Fibroblast of mammary gland (primary cell): ENCODE measurements at regions not wholly inside any gene's neighbourhood (a gene's known extent, or its start where the extent isn't known, plus 50 kb on each side); places are given as distances from the start of the nearest gene placed in this dataset.
"Not testable (repeated sequence)": the region's sequence is repeated elsewhere in the genome, so short reads cannot be mapped to it uniquely, and the experiment has no call there.

Source experiments
- DNase-seq: peaks from one replicate; pipeline ENCODE4 v3.0.0-alpha.2; 2010; ENCODE audit warnings: low read depth
- H3K4me3 ChIP-seq: 2 replicates; pipeline ENCODE4 v1.5.1; 2011; ENCODE audit warnings: low read depth, mild to moderate bottlenecking, low read length, moderate library complexity; ENCODE audit not compliant: control insufficient read depth
- TF ChIP-seq, protein P1 (sequence below): conservative IDR thresholded peaks from 2 replicates; pipeline ENCODE4 v1.5.1; 2011; ENCODE audit warnings: low read depth, low read length, inconsistent platforms; ENCODE audit not compliant: control insufficient read depth, insufficient read depth

DNA sequence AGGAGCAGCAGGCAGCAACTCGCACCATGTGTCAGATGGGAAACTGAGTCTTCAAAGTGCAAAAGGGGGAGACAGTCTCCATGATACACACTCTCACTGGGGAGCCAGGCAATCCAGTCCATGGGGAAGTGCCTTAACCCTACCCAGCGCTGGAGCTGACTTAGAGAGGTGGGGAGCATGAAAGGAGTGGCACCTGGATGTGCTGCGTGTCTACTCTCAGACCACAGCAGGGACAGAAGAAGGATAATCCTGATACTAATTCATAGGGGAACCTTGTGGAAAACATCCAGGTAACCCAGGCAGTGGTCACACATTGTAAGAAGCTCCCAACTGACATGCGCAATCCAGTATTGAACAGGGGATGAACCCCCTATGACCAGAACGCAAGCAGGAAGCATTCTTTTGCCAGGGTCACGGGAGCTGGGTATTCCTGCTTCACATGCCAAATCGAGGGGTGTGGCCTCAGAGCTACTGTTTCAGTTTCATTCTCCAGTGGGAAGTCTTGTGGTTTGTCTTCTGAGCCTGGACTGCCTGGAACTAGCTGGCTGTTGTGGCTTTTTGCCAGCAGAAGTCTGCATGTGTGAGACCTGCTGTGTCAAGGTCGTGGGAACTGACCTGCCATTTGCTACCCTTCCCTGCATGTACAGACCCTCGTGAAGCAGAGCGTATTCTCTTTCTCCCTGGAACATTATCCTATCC is 367.6 kb upstream of the NDN start:
- TF ChIP-seq, protein P1, sequence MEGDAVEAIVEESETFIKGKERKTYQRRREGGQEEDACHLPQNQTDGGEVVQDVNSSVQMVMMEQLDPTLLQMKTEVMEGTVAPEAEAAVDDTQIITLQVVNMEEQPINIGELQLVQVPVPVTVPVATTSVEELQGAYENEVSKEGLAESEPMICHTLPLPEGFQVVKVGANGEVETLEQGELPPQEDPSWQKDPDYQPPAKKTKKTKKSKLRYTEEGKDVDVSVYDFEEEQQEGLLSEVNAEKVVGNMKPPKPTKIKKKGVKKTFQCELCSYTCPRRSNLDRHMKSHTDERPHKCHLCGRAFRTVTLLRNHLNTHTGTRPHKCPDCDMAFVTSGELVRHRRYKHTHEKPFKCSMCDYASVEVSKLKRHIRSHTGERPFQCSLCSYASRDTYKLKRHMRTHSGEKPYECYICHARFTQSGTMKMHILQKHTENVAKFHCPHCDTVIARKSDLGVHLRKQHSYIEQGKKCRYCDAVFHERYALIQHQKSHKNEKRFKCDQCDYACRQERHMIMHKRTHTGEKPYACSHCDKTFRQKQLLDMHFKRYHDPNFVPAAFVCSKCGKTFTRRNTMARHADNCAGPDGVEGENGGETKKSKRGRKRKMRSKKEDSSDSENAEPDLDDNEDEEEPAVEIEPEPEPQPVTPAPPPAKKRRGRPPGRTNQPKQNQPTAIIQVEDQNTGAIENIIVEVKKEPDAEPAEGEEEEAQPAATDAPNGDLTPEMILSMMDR: no peak
- DNase-seq: no peak
- no peak overlapping the region for H3K4me3 ChIP-seq

GRCh38 chr15:24067733-24068501 is 380.8 kb upstream of the NDN start:
- no peak overlapping the region for H3K4me3 ChIP-seq
- TF ChIP-seq, protein P1: no peak
- no peak for DNase-seq

DNA sequence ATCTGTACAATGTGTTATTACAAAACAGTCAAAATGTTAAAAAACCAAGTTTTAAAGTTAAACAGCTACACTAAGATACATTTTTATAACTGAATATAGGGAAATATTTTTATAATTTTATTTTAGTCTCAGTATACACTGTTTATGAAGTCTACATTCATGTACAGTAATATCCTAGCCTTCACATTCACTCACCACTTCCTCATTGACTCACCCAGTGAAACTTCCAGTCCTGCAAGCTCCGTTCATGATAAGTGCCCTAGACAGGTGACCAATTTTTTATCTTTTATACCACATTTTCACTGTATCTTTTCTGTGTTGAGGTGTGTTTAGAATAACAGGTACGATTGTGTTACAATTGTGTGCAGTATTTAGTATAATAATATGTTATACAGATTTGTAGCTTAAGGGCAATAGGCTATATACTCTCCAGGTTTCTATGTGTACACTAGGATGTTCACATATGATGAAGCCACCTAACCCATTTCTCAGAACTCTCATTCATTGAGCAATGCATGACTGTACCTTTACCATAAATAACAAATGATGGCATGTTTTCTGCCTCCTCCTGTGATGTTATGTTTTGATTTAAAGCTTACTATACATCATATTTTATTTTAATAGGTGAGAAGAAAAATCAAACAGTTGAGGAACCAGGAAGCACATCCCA is 388.4 kb upstream of the NDN start:
- H3K4me3 ChIP-seq: no peak overlapping the region
- DNase-seq: no peak
- TF ChIP-seq, protein P1: no peak

- no peak for DNase-seq
- H3K4me3 ChIP-seq: no peak overlapping the region
- TF ChIP-seq, protein P1: no peak
Observed at GRCh38 chr15:24076090-24076784, 389.1 kb upstream of the NDN start.

DNA sequence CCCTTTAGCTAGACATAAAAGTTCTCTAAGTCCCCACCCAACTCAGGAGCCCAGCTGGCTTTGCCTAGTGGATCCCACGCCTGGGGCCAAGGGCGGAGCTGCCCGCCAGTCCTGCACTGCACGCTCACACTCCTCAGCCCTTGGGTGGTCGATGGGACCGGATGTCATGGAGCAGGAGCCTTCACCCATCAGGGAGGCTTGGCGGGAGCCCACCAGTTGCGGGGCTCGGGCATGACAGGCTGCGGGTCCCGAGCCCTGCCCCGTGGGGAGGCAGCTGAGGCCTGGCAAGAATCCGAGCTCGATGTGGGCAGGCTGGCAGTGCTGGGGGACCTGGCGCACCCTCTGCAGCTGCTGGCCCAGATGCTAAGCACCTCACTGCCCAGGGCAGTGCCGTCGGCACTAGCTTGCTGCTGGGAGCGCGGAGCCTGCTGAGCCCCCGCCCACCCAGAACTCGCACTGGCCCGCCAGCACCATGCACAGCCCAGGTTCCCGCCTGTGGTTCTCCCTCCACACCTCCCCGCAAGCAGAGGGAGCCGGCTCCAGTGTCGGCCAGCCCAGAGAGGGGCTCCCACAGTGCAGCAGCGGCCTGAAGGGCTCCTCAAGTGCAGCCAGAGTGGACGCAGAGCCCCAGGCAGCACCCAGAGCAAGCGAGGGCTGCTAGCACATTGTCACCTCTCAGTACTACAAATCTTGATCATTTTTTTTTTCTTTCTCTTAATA is 391.4 kb upstream of the NDN start:
- TF ChIP-seq, protein P1: no peak
- no peak overlapping the region for H3K4me3 ChIP-seq
- DNase-seq: no peak

GRCh38 chr15:24088941-24089340 is 401.8 kb upstream of the NDN start:
- not testable (repeated sequence) for H3K4me3 ChIP-seq, DNase-seq

DNA sequence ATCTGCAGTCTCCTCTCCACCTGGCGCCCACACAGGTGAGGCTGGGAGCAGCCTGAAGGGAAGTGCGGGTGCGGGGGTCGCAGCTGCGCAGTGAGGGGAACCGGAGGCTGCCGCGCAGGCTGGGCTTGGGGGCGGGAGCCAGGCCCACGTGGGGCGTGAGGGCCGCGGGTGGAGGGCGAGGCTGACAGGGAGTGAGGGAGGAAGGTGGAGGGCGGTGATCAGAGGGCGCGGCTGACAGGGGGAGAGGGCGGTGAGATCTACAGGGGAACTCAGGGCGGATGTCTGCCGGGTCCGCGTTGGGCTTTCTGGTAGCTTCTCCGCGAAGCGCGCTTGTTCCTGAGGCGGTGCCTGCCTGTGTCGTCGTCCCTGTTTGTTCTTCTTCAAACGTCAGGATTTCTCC is 414.4 kb upstream of the NDN start:
- not testable (repeated sequence) for H3K4me3 ChIP-seq, DNase-seq

DNA sequence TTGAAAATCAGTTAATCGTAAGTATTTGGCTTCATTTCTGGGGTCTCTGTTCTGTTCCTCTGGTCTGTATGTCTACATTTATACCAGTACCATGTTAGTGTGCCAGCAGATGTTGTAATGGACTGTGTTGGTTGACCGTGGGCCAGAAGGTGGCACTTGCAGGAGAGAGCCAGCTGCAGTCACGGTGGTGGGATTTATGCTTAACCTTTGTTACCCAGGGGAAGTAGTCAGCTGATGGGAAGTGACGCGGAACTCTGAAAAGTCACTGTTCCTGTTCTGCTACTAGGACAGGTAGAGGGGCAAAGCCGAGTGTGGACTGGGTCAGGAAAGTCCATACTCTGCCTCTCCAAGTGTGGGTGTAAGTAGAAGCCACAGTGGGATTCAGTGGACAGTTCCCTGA is 420.4 kb upstream of the NDN start:
- H3K4me3 ChIP-seq, DNase-seq: not testable (repeated sequence)

- not testable (repeated sequence) for DNase-seq
Observed at GRCh38 chr15:24107948-24108347, 420.8 kb upstream of the NDN start.

GRCh38 chr15:24108349-24108748 is 421.2 kb upstream of the NDN start:
- H3K4me3 ChIP-seq, DNase-seq: not testable (repeated sequence)

More at GRCh38 chr15:24107948-24108347, 420.8 kb upstream of the NDN start:
- not testable (repeated sequence) for H3K4me3 ChIP-seq

DNA sequence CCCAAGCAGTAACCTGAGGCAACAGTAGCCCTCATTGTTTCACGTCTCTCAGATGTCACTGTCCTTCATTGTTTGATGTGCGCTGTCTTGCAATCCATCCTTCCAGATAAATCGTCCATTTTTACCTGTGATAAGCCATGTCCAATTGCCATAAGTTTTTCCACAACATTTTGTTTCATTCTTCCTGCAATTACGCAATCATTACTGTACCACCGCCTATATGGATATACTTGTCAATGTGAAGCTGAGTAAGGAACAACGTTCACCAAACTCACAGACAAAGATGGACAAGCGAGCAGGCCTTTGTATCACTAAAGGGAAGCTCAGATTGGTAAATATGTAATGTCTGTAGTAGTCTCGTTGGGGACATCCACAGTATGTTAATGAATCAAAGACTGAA is 452.5 kb upstream of the NDN start:
- not testable (repeated sequence) for H3K4me3 ChIP-seq, DNase-seq
